ENCODE measurements at regions not wholly inside any gene's neighbourhood (a gene's known extent, or its start where the extent isn't known, plus 50 kb on each side); places are given as distances from the start of the nearest gene placed in this dataset.

DNA sequence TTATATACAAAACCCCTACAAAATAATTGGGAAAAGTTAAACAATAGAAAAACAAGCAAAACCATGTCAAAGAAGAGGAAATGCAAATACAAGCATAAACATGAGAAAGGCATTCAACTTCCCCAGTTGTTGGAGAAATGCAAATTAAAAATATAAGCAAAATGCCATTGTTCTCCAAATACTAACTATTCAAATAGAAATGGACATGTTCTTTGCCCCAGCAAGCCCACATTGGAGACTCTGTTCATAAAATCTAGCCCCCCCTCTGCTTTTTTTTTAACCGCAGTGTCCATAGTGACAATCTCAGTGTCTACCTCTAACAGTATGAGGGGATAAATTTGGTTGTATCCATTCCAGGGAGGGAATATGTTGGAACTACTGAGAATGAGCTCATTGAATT lies 59.7 kb upstream of the LCTL start:
- no peak overlapping the region for H3K4me3 Mint-ChIP-seq
- POLR2A ChIA-PET, result no interaction called here
- peaks cover 74% of the 10 kb centered on the region for H3K4me1 Mint-ChIP-seq

DNA sequence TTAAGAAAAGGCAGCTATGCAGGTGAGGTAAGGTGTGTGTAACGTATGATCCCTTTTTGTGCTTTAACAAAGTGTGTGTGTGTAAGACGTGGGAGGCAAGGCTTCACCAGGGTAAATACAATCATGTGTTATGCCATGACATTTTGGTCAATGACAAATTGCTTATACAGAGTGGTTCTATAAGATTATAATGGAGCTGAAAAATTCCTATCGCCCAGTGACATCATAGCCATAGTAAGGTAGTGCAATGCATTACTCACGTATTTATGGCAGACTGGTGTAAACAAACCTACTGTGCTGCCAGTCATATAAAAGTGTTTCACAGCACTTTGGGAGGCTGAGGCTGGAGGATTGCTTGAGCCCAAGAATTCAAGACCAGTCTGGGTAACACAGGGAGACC lies 60.2 kb upstream of the LCTL start:
- Mint-ChIP-seq H3K4me3 (no peak overlapping the region), H3K4me1 (peaks cover 72% of the 10 kb centered on the region), H3K27me3 (ENCODE audit: low read depth) (peaks cover 4% of the 10 kb centered on the region), H3K27ac (peak overlapping the region; percentile 6), H3K9me3 (no peaks in the 10 kb centered on the region), H3K36me3 (no peaks in the 10 kb centered on the region)
- ChIA-PET POLR2A (no interaction called here), CTCF (no interaction called here)
- DNase-seq (ENCODE audit: low spot score) (no peak), ATAC-seq (no peak)
- TF ChIP-seq TEAD4 (CRISPR knock-in tag; IDR thresholded peaks at IDR 0.05) (no peak), FOXP1 (CRISPR knock-in tag; IDR thresholded peaks at IDR 0.05; ENCODE audit: borderline replicate concordance) (no peak), GABPB1 (CRISPR knock-in tag; IDR thresholded peaks at IDR 0.05) (no peak), ETV6 (CRISPR knock-in tag; IDR thresholded peaks at IDR 0.05) (no peak)
- TF ChIP-seq, protein P1, sequence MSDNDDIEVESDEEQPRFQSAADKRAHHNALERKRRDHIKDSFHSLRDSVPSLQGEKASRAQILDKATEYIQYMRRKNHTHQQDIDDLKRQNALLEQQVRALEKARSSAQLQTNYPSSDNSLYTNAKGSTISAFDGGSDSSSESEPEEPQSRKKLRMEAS (CRISPR knock-in tag; IDR thresholded peaks at IDR 0.05), result no peak
- TF ChIP-seq, protein P2, sequence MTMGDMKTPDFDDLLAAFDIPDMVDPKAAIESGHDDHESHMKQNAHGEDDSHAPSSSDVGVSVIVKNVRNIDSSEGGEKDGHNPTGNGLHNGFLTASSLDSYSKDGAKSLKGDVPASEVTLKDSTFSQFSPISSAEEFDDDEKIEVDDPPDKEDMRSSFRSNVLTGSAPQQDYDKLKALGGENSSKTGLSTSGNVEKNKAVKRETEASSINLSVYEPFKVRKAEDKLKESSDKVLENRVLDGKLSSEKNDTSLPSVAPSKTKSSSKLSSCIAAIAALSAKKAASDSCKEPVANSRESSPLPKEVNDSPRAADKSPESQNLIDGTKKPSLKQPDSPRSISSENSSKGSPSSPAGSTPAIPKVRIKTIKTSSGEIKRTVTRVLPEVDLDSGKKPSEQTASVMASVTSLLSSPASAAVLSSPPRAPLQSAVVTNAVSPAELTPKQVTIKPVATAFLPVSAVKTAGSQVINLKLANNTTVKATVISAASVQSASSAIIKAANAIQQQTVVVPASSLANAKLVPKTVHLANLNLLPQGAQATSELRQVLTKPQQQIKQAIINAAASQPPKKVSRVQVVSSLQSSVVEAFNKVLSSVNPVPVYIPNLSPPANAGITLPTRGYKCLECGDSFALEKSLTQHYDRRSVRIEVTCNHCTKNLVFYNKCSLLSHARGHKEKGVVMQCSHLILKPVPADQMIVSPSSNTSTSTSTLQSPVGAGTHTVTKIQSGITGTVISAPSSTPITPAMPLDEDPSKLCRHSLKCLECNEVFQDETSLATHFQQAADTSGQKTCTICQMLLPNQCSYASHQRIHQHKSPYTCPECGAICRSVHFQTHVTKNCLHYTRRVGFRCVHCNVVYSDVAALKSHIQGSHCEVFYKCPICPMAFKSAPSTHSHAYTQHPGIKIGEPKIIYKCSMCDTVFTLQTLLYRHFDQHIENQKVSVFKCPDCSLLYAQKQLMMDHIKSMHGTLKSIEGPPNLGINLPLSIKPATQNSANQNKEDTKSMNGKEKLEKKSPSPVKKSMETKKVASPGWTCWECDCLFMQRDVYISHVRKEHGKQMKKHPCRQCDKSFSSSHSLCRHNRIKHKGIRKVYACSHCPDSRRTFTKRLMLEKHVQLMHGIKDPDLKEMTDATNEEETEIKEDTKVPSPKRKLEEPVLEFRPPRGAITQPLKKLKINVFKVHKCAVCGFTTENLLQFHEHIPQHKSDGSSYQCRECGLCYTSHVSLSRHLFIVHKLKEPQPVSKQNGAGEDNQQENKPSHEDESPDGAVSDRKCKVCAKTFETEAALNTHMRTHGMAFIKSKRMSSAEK (CRISPR knock-in tag; IDR thresholded peaks at IDR 0.05; ENCODE audit: borderline replicate concordance), result no peak

More for the DNA sequence above, 59.7 kb upstream of the LCTL start:
- Mint-ChIP-seq H3K27me3 (ENCODE audit: low read depth) (peaks cover 5% of the 10 kb centered on the region), H3K9me3 (no peaks in the 10 kb centered on the region), H3K27ac (peak overlapping the region; percentile 6), H3K36me3 (no peaks in the 10 kb centered on the region)
- TF ChIP-seq, protein P3, sequence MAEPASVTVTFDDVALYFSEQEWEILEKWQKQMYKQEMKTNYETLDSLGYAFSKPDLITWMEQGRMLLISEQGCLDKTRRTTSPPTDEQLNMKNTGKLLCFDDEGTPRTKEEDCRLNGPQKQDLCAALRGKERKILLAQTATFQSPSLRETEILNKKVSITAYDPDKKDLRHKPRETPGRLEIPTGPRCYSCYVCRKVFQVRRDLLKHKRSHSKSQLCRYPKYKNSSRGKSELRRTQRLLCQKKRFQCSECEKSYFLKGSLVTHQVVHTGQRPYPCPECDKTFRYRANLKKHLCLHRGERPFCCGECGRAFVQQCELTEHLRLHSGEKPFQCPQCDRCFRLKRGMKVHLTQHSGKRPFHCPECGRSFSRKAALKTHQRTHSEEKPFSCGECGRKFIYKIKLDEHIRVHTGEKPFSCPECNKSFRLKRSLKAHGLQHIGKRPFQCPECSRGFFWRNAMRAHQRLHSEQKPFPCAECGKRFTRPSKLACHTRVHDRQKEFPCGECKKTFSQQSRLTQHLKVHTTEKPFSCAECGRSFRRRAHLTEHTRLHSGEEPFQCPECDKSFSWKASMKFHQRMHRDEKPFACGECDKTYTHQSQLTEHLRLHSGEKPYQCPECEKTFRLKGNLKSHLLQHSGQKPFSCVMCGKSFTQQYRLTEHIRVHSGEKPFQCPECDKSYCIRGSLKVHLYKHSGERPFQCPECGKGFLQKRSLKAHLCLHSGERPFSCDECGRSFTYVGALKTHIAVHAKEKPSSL (CRISPR knock-in tag; conservative IDR thresholded peaks at IDR 0.05), result no peak
- TF ChIP-seq, protein P4, sequence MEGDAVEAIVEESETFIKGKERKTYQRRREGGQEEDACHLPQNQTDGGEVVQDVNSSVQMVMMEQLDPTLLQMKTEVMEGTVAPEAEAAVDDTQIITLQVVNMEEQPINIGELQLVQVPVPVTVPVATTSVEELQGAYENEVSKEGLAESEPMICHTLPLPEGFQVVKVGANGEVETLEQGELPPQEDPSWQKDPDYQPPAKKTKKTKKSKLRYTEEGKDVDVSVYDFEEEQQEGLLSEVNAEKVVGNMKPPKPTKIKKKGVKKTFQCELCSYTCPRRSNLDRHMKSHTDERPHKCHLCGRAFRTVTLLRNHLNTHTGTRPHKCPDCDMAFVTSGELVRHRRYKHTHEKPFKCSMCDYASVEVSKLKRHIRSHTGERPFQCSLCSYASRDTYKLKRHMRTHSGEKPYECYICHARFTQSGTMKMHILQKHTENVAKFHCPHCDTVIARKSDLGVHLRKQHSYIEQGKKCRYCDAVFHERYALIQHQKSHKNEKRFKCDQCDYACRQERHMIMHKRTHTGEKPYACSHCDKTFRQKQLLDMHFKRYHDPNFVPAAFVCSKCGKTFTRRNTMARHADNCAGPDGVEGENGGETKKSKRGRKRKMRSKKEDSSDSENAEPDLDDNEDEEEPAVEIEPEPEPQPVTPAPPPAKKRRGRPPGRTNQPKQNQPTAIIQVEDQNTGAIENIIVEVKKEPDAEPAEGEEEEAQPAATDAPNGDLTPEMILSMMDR (IDR thresholded peaks at IDR 0.05), result no peak
- no peak for TF ChIP-seq MYBL2 (CRISPR knock-in tag; IDR thresholded peaks at IDR 0.05)
- TF ChIP-seq, protein P5, sequence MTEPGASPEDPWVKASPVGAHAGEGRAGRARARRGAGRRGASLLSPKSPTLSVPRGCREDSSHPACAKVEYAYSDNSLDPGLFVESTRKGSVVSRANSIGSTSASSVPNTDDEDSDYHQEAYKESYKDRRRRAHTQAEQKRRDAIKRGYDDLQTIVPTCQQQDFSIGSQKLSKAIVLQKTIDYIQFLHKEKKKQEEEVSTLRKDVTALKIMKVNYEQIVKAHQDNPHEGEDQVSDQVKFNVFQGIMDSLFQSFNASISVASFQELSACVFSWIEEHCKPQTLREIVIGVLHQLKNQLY (CRISPR knock-in tag; IDR thresholded peaks at IDR 0.05), result no peak
- TF ChIP-seq KAT7 (CRISPR knock-in tag; IDR thresholded peaks at IDR 0.05; ENCODE audit: borderline replicate concordance), result no peak
- TF ChIP-seq OVOL2 (CRISPR knock-in tag; IDR thresholded peaks at IDR 0.05; ENCODE audit: borderline replicate concordance), result no peak
- TF ChIP-seq PRRX2 (CRISPR knock-in tag; IDR thresholded peaks at IDR 0.05), result no peak
- TF ChIP-seq, protein P6, sequence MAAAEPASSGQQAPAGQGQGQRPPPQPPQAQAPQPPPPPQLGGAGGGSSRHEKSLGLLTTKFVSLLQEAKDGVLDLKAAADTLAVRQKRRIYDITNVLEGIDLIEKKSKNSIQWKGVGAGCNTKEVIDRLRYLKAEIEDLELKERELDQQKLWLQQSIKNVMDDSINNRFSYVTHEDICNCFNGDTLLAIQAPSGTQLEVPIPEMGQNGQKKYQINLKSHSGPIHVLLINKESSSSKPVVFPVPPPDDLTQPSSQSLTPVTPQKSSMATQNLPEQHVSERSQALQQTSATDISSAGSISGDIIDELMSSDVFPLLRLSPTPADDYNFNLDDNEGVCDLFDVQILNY (CRISPR knock-in tag; IDR thresholded peaks at IDR 0.05), result no peak
- TF ChIP-seq CBFB (CRISPR knock-in tag; IDR thresholded peaks at IDR 0.05; ENCODE audit: low read depth), result no peak
- TF ChIP-seq ZNF121 (CRISPR knock-in tag; IDR thresholded peaks at IDR 0.05), result no peak
- TF ChIP-seq, protein P7, sequence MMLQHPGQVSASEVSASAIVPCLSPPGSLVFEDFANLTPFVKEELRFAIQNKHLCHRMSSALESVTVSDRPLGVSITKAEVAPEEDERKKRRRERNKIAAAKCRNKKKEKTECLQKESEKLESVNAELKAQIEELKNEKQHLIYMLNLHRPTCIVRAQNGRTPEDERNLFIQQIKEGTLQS (CRISPR knock-in tag; conservative IDR thresholded peaks at IDR 0.05), result no peak
- TF ChIP-seq RORB (CRISPR knock-in tag; IDR thresholded peaks at IDR 0.05), result no peak
- TF ChIP-seq ZNF671 (CRISPR knock-in tag; IDR thresholded peaks at IDR 0.05), result no peak
- no peak for TF ChIP-seq IRF2 (CRISPR knock-in tag; IDR thresholded peaks at IDR 0.05; ENCODE audit: borderline replicate concordance, low read depth)
- TF ChIP-seq SOX15 (CRISPR knock-in tag; IDR thresholded peaks at IDR 0.05), result no peak
- TF ChIP-seq NR1H2 (CRISPR knock-in tag; IDR thresholded peaks at IDR 0.05), result no peak
- TF ChIP-seq, protein P8, sequence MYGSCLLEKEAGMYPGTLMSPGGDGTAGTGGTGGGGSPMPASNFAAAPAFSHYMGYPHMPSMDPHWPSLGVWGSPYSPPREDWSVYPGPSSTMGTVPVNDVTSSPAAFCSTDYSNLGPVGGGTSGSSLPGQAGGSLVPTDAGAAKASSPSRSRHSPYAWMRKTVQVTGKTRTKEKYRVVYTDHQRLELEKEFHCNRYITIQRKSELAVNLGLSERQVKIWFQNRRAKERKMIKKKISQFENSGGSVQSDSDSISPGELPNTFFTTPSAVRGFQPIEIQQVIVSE (CRISPR knock-in tag; IDR thresholded peaks at IDR 0.05; ENCODE audit: borderline replicate concordance), result no peak
- TF ChIP-seq TP53 (CRISPR knock-in tag; IDR thresholded peaks at IDR 0.05), result no peak
- no peak for TF ChIP-seq TEAD1 (CRISPR knock-in tag; IDR thresholded peaks at IDR 0.05)
- TF ChIP-seq, protein P9, sequence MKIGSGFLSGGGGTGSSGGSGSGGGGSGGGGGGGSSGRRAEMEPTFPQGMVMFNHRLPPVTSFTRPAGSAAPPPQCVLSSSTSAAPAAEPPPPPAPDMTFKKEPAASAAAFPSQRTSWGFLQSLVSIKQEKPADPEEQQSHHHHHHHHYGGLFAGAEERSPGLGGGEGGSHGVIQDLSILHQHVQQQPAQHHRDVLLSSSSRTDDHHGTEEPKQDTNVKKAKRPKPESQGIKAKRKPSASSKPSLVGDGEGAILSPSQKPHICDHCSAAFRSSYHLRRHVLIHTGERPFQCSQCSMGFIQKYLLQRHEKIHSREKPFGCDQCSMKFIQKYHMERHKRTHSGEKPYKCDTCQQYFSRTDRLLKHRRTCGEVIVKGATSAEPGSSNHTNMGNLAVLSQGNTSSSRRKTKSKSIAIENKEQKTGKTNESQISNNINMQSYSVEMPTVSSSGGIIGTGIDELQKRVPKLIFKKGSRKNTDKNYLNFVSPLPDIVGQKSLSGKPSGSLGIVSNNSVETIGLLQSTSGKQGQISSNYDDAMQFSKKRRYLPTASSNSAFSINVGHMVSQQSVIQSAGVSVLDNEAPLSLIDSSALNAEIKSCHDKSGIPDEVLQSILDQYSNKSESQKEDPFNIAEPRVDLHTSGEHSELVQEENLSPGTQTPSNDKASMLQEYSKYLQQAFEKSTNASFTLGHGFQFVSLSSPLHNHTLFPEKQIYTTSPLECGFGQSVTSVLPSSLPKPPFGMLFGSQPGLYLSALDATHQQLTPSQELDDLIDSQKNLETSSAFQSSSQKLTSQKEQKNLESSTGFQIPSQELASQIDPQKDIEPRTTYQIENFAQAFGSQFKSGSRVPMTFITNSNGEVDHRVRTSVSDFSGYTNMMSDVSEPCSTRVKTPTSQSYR (CRISPR knock-in tag; IDR thresholded peaks at IDR 0.05), result no peak
- no peak for ATAC-seq
- DNase-seq (ENCODE audit: low spot score), result no peak
- CTCF ChIA-PET, result no interaction called here

Data from WTC11 (cell line).